Activated T-cell treated with anti-CD3 and anti-CD28 coated beads, Interleukin-2, amount 50 U/mL, for 24 hours (primary cell): ENCODE measurements at regions not wholly inside any gene's neighbourhood (a gene's known extent, or its start where the extent isn't known, plus 50 kb on each side); places are given as distances from the start of the nearest gene placed in this dataset.

Experiments used
- DNase-seq: peaks from one replicate; pipeline ENCODE4 v3.0.0-alpha.2; 2020
- H3K27ac Mint-ChIP-seq: 2 replicates; pipeline ENCODE4 v1.8.0; 2020; ENCODE audit warnings: mild to moderate bottlenecking, mixed read lengths
- H3K27me3 Mint-ChIP-seq: 2 replicates; pipeline ENCODE4 v1.8.0; 2020; ENCODE audit warnings: mixed read lengths
- H3K36me3 Mint-ChIP-seq: 2 replicates; pipeline ENCODE4 v1.8.0; 2020; ENCODE audit warnings: low read depth, mixed read lengths
- H3K4me1 Mint-ChIP-seq: 2 replicates; pipeline ENCODE4 v1.8.0; 2020; ENCODE audit warnings: low read depth, mixed read lengths
- H3K4me3 Mint-ChIP-seq: 2 replicates; pipeline ENCODE4 v1.8.0; 2020; ENCODE audit warnings: mild to moderate bottlenecking, moderate library complexity, mixed read lengths
- H3K9me3 Mint-ChIP-seq: 2 replicates; pipeline ENCODE4 v1.8.0; 2020; ENCODE audit warnings: mixed read lengths

GRCh38 chr6:53446151-53446550 lies 97.4 kb upstream of the ELOVL5 start:
- Mint-ChIP-seq H3K27me3 (peaks cover 24% of the 10 kb centered on the region), H3K36me3 (no peaks in the 10 kb centered on the region), H3K9me3 (no peaks in the 10 kb centered on the region), H3K27ac (no peak overlapping the region), H3K4me1 (peaks cover 2% of the 10 kb centered on the region), H3K4me3 (no peak overlapping the region)
- no peak for DNase-seq

GRCh38 chr6:53441761-53442160 lies 93.0 kb upstream of the ELOVL5 start:
- no peaks in the 10 kb centered on the region for H3K36me3 Mint-ChIP-seq
- no peak for DNase-seq
- H3K9me3 Mint-ChIP-seq = no peaks in the 10 kb centered on the region
- H3K27me3 Mint-ChIP-seq = peaks cover 21% of the 10 kb centered on the region
- H3K4me3 Mint-ChIP-seq = no peak overlapping the region
- H3K4me1 Mint-ChIP-seq = peaks cover 19% of the 10 kb centered on the region
- no peak overlapping the region for H3K27ac Mint-ChIP-seq

GRCh38 chr6:53441035-53441493 lies 92.3 kb upstream of the ELOVL5 start:
- Mint-ChIP-seq H3K27ac (peak overlapping the region; percentile 53), H3K4me1 (peaks cover 22% of the 10 kb centered on the region), H3K36me3 (no peaks in the 10 kb centered on the region), H3K27me3 (peaks cover 21% of the 10 kb centered on the region), H3K4me3 (no peak overlapping the region), H3K9me3 (no peaks in the 10 kb centered on the region)
- no peak for DNase-seq

GRCh38 chr6:53440336-53440945 lies 91.7 kb upstream of the ELOVL5 start:
- Mint-ChIP-seq H3K27ac (peak overlapping the region; percentile 53), H3K9me3 (no peaks in the 10 kb centered on the region), H3K27me3 (peaks cover 21% of the 10 kb centered on the region), H3K4me1 (peaks cover 25% of the 10 kb centered on the region), H3K4me3 (no peak overlapping the region), H3K36me3 (no peaks in the 10 kb centered on the region)
- no peak for DNase-seq

- H3K4me1 Mint-ChIP-seq = peaks cover 25% of the 10 kb centered on the region
- no peak overlapping the region for H3K27ac Mint-ChIP-seq
- no peaks in the 10 kb centered on the region for H3K36me3 Mint-ChIP-seq
- H3K27me3 Mint-ChIP-seq = peaks cover 17% of the 10 kb centered on the region
- DNase-seq = no peak
- no peaks in the 10 kb centered on the region for H3K9me3 Mint-ChIP-seq
- H3K4me3 Mint-ChIP-seq = no peak overlapping the region
Measured at GRCh38 chr6:53439556-53439955, 90.8 kb upstream of the ELOVL5 start.

- Mint-ChIP-seq H3K36me3 (no peaks in the 10 kb centered on the region), H3K4me3 (no peak overlapping the region), H3K27ac (no peak overlapping the region), H3K27me3 (peaks cover 4% of the 10 kb centered on the region), H3K4me1 (peaks cover 30% of the 10 kb centered on the region), H3K9me3 (no peaks in the 10 kb centered on the region)
- no peak for DNase-seq
Measured at GRCh38 chr6:53437557-53438202, 88.9 kb upstream of the ELOVL5 start.

- Mint-ChIP-seq H3K4me1 (peaks cover 36% of the 10 kb centered on the region), H3K27ac (no peak overlapping the region), H3K9me3 (no peaks in the 10 kb centered on the region)
Measured at GRCh38 chr6:53436526-53437303, 88.0 kb upstream of the ELOVL5 start.

GRCh38 chr6:53433951-53434285 lies 85.2 kb upstream of the ELOVL5 start:
- no peak for DNase-seq
- Mint-ChIP-seq H3K4me1 (peaks cover 45% of the 10 kb centered on the region), H3K4me3 (no peak overlapping the region), H3K27me3 (no peaks in the 10 kb centered on the region), H3K27ac (no peak overlapping the region), H3K36me3 (no peaks in the 10 kb centered on the region), H3K9me3 (no peaks in the 10 kb centered on the region)

More at GRCh38 chr6:53436526-53437303, 88.0 kb upstream of the ELOVL5 start:
- no peak for DNase-seq
- Mint-ChIP-seq H3K27me3 (peaks cover under 1% of the 10 kb centered on the region), H3K36me3 (no peaks in the 10 kb centered on the region), H3K4me3 (no peak overlapping the region)

GRCh38 chr6:53433261-53433950 lies 84.7 kb upstream of the ELOVL5 start:
- DNase-seq = no peak
- H3K4me1 Mint-ChIP-seq = peaks cover 47% of the 10 kb centered on the region
- no peaks in the 10 kb centered on the region for H3K36me3 Mint-ChIP-seq
- H3K4me3 Mint-ChIP-seq = no peak overlapping the region
- no peak overlapping the region for H3K27ac Mint-ChIP-seq
- H3K27me3 Mint-ChIP-seq = no peaks in the 10 kb centered on the region
- H3K9me3 Mint-ChIP-seq = no peaks in the 10 kb centered on the region

- no peaks in the 10 kb centered on the region for H3K27me3 Mint-ChIP-seq
- peaks cover 52% of the 10 kb centered on the region for H3K4me1 Mint-ChIP-seq
- H3K9me3 Mint-ChIP-seq = no peaks in the 10 kb centered on the region
- H3K4me3 Mint-ChIP-seq = no peak overlapping the region
- DNase-seq = no peak
- H3K36me3 Mint-ChIP-seq = no peaks in the 10 kb centered on the region
- no peak overlapping the region for H3K27ac Mint-ChIP-seq
Measured at GRCh38 chr6:53432318-53433161, 83.8 kb upstream of the ELOVL5 start.

- H3K4me1 Mint-ChIP-seq = peaks cover 50% of the 10 kb centered on the region
- no peaks in the 10 kb centered on the region for H3K27me3 Mint-ChIP-seq
- H3K4me3 Mint-ChIP-seq = no peak overlapping the region
- no peaks in the 10 kb centered on the region for H3K36me3 Mint-ChIP-seq
- DNase-seq = no peak
- H3K9me3 Mint-ChIP-seq = no peaks in the 10 kb centered on the region
- peak overlapping the region; percentile 13 for H3K27ac Mint-ChIP-seq
Measured at GRCh38 chr6:53431704-53432103, 83.0 kb upstream of the ELOVL5 start.

GRCh38 chr6:53429401-53429800 lies 80.7 kb upstream of the ELOVL5 start:
- no peak for DNase-seq
- Mint-ChIP-seq H3K4me3 (no peak overlapping the region), H3K27ac (no peak overlapping the region), H3K27me3 (peaks cover under 1% of the 10 kb centered on the region), H3K36me3 (no peaks in the 10 kb centered on the region), H3K9me3 (no peaks in the 10 kb centered on the region), H3K4me1 (peaks cover 51% of the 10 kb centered on the region)

- no peak for DNase-seq
- H3K9me3 Mint-ChIP-seq = no peaks in the 10 kb centered on the region
- H3K36me3 Mint-ChIP-seq = no peaks in the 10 kb centered on the region
- no peak overlapping the region for H3K4me3 Mint-ChIP-seq
- no peak overlapping the region for H3K27ac Mint-ChIP-seq
- peaks cover 6% of the 10 kb centered on the region for H3K27me3 Mint-ChIP-seq
- peaks cover 51% of the 10 kb centered on the region for H3K4me1 Mint-ChIP-seq
Measured at GRCh38 chr6:53428886-53429285, 80.1 kb upstream of the ELOVL5 start.
